ENCODE measurements at regions not wholly inside any gene's neighbourhood (a gene's known extent, or its start where the extent isn't known, plus 50 kb on each side); places are given as distances from the start of the nearest gene placed in this dataset.
"Not testable (repeated sequence)": the region's sequence is repeated elsewhere in the genome, so short reads cannot be mapped to it uniquely, and the experiment has no call there.

DNA sequence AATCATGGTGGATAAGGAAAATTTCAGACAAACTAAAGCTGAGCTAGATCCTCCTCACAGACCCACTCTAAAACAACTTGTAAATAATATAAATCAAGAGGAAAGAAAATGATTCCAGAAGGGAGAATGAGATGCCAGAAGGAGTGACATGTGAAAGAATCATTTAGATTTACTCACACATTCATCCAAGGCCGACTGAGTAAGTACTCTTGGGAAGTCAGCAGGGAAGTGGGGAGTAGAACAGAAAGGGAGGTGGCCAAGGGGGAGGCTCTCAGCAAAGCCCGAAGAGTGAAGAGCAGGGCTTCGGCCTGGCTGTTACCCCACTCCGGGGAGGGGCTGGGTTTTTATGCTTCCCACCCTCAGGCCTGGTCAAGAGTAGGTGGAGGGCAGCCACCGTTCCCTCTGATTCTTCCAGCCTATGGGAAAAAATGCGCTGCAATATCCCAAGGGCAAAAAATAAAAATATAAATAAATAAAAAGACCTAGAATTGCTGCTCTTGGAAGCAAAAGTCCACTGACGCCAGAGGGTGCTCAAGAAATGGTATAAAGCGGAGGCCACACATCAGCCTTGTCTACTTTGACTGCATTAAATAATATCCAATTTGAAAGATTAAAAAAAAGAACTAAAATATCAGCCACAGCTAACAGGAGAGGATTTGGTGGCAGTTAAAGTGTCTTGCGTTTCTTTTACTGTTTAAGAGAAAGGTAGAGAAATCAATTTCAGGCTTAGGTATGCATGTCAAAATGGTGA is 110.2 kb upstream of the COL5A1 start:
- DNase-seq: no peak

DNA sequence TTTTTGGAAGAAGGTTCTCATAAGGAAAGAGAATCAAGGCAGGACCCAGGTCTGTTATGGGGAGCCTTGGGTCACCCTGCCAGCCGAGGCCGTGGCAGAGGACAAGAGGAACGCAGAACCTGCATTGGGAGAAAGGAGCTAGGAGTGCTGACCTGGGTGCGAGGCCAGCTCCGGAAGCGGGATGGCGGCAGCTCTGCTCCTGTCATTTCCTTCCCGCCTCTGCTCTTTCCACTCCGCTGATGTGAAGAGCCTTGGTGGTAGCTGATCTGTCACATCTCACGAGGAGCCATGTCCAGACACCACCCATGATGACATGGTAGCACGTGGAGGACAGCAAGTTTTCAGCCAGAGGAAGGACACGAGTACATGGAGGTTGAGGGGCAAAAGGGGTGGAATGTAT is 109.5 kb upstream of the COL5A1 start:
- DNase-seq: no peak

- DNase-seq: not testable (repeated sequence)
Observed at GRCh38 chr9:134532661-134533060, 108.9 kb upstream of the COL5A1 start.

DNA sequence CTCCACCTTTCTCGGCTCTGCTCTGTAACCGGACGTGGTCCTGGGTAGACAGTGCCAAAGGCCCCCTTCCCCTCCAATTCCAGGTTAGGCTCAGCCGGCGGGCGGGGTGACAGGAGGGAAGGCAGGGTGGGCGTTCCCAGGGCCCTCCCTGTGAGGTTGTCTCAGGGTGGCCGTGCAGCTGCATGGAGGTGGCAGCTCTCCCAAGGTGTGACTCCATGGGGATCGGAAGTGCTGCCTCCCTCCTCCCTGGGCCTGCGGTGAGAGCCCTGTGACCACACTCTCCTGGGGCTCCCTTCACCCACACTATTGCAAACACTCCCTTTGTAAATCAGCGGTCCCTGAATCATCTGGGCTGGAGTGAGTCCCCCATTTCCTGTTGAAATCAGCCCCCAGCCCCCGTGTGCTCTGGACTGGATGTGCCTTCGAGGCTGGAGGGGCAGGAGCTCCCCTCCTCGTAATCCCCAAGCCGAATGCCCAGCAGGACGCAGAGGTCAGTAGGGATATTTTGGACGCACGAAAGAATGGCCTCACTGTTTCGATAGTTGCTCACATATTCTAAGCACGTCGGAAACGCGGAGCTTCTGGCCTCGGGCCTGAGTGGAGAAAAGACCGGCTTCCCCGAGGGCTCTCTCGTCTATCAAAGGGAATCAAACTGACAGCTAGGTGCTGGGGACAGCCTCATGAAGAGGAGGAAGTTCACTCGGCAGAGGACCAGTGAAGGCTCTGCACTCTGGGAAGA is 107.6 kb upstream of the COL5A1 start:
- DNase-seq: no peak

- no peak for DNase-seq
Observed at GRCh38 chr9:134534661-134535080, 106.9 kb upstream of the COL5A1 start.

- no peak for DNase-seq
Observed at GRCh38 chr9:134535171-134535570, 106.4 kb upstream of the COL5A1 start.

GRCh38 chr9:134536101-134536900 is 105.3 kb upstream of the COL5A1 start:
- no peak for DNase-seq

GRCh38 chr9:134536931-134537330 is 104.7 kb upstream of the COL5A1 start:
- DNase-seq: no peak

DNA sequence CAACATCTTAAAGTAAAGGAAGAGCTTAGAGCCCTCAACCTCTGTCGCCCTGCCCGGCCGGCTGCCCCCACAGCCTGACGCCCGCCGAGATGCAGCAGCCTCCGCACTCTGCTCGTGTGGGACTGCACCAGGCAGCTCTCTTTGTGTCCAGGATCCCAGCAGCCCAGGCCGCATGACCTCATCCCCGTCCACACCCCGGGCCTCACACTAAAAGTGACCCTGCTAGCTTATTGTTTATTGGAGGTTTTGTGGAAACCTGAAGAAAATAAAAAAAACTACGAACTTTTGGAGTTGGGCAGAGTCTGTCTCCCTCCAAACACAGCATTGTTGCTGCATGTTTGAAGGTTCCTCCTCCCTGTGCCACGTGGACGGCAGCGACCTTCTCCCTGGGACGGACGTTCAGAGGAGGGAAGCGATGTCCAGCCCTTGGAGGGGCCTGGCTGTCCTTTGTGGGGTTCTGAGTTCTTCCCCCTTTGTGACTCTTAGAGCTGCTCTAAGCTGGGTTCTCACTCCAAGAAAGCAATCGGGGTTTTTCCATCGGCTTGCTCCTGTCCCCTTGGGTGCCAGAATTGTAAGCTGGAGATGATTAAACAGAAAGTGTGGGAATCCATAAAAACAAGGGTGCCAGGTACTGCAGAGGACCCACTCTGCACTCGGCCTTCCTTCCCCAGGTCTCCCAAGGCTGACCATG is 103.5 kb upstream of the COL5A1 start:
- no peak for DNase-seq

- no peak for DNase-seq
Observed at GRCh38 chr9:134538856-134539566, 102.6 kb upstream of the COL5A1 start.

- no peak for DNase-seq
Observed at GRCh38 chr9:134539586-134540194, 101.9 kb upstream of the COL5A1 start.

DNA sequence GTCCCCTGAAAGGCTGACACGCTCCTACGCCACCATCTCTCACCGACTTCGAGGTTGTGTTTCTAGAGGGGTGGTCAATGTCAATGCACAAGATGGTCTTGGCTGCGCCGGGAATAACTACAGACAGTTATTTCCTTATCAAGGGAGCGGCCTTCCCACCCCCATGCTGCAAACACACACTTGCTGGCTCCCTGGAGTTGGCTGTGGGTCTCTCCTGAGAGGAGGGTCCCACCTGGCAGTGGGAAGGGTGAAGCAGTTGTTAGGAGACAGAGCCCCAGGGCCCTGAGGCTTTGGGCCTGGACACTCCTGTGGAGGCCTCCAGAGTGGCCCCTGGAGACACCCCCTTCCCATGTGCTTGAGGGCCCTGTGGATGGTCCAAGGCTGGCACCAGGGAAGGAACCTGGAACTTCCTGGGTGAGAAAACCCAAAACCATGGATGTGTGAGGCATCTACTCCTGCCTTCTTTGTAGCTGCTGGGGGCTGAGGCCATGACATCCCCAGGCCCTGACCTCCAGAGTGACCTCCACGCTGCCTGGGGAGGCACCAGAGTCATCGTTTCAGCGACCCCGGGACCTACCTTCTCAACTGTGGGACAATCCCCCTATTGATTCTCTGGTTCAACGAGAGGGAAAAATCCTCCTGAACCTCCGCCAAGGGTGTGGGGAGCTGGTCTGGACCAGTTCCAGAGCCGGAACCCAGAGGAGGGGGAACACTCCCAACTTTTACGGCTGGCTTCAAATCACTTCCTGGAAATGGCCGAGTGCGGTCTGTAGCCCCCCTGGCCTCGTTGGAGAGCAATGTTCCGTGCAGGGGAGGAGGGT is 101.1 kb upstream of the COL5A1 start:
- DNase-seq: no peak

DNA sequence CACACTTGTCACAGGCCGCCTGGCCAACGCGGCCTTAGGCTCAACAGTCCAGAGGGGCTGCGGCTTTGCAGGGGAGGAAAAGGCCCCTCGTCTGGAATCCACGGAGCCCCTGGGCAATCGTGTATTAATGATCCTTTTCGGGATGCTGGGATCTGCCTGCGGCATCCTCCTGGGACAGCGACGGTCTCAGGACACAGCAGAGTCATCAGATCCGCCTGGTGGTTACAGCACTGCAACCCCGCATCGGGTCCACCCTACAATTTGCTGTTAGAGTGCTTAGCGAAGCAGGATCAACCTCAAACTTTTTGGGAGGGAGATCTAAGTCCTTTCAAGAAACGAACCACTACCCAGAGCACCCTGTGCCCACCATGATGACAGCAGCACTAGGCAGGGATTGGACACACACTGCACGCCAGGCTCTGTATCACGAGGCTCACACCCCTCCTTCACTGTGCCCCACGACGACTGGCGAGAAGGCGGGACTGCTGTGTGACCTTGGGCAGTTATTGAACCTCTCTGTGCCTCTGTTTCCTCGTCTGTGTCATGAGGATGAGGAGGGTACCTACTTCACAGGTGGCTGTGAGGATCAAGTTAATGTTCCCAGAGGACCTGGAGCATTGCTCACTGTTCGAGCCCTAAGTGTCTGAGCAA is 100.4 kb upstream of the COL5A1 start:
- DNase-seq: no peak

- DNase-seq: no peak
Observed at GRCh38 chr9:134544388-134545214, 97.0 kb upstream of the COL5A1 start.

GRCh38 chr9:134545215-134545542 is 96.4 kb upstream of the COL5A1 start:
- no peak for DNase-seq

DNA sequence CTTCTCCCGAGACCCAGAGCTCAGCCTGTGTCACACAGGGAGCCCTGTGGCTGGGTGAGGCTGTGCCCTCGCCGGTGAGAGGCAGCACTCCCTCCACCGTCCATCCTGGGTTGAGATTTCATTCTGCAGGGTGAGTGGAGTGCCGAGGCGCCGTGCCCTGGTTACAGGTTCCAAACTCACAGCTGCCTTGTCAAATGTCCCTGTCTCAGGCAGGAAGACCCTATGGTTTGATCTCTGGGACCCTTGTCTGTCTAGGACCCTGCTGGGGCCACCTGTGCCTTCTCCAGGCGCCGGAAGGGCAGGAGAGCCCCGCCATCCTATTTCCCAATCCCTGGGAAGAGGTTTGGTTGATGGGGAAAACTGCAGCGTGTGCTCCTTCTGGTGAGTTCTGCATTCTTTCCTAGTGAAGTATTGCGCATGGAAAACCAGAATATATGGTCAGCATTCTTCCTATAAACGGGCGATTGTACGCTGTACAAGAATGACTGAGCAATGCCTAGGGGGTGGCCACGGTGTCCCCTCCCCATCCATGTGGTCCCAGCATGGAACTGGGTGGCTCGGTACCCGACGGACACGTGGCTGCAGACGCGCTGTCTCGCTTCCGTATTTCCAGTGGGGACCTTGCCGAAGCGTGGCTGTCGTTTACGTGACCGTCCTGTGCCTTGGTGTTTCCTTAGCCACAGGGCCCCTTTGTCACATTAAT is 95.9 kb upstream of the COL5A1 start:
- DNase-seq: no peak

- no peak for DNase-seq
Observed at GRCh38 chr9:134546246-134546731, 95.3 kb upstream of the COL5A1 start.

DNA sequence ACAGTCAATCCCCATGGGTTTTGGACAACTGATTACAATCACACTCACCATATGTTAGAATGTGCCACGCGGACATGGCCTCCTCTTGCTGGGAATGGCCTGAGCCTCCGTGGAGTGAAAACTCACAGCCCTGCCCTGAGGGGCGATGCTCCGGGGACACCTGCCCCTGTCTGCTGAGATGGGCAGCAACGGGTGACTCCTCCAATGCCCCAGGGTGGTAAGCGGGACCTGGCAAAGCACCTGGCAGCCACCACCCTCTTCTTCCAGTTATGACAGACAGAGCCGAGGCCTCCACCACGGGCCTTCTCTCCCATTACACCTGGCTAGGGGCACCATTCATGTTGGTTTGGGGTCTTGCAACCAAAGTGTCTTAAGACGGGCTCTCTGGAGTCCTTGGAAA is 94.9 kb upstream of the COL5A1 start:
- DNase-seq: no peak

Data from inflammatory macrophage treated with lipopolysaccharide for 4 hours (primary cell).